ENCODE measurements at regions not wholly inside any gene's neighbourhood (a gene's known extent, or its start where the extent isn't known, plus 50 kb on each side); places are given as distances from the start of the nearest gene placed in this dataset.

GRCh38 chr15:79678032-79678701, 218.6 kb downstream of the MTHFS start:
- TF ChIP-seq CTCF (IDR thresholded peaks at IDR 0.05) (no peak), POLR2A (IDR thresholded peaks at IDR 0.05) (no peak)

All from uterus (tissue), 2 donors.